Heart right ventricle (tissue), 16 donors: ENCODE measurements at regions not wholly inside any gene's neighbourhood (a gene's known extent, or its start where the extent isn't known, plus 50 kb on each side); places are given as distances from the start of the nearest gene placed in this dataset.

ENCODE experiments used
- ATAC-seq, 8 donors: fragments of 200-7000 bp; cut with Tn5 transposase; one replicate each; pipeline ENCODE4 v1.9.1; 2020; ENCODE audit warnings: mild to moderate bottlenecking in 8 of 8, moderate library complexity in 8 of 8, moderate number of reproducible peaks in 1 of 8
- DNase-seq, 2 donors: peaks; one replicate each; pipeline ENCODE4 v3.0.0-alpha.2; 2020
- H3K27ac ChIP-seq, 10 donors: fragments of 200-600 bp; sonication (generic) in 2 of 10; one replicate each; pipeline versions ENCODE4 v1.5.0 to v1.8.0; 2020 to 2022; ENCODE audit warnings: mild to moderate bottlenecking in 3 of 10
- H3K27me3 ChIP-seq, 7 donors: fragments of 200-600 bp; one replicate each; pipeline ENCODE4 v1.8.0; 2021 to 2022; ENCODE audit warnings: mild to moderate bottlenecking in 2 of 7
- H3K36me3 ChIP-seq, 9 donors: fragments of 200-600 bp; sonication (generic) in 1 of 9; one replicate each; pipeline versions ENCODE4 v1.5.0 to v1.8.0; 2020 to 2022; ENCODE audit warnings: mild to moderate bottlenecking in 2 of 9
- H3K4me1 ChIP-seq, 9 donors: fragments of 200-600 bp; sonication (generic) in 1 of 9; one replicate each; pipeline versions ENCODE4 v1.5.0 to v1.8.0; 2020 to 2022; ENCODE audit warnings: mild to moderate bottlenecking in 4 of 9
- H3K4me3 ChIP-seq, 10 donors: fragments of 200-600 bp; sonication (generic) in 2 of 10; one replicate each; pipeline versions ENCODE4 v1.5.0 to v1.8.0; 2020 to 2022; ENCODE audit warnings: mild to moderate bottlenecking in 7 of 10, moderate library complexity in 2 of 10
- H3K9me3 ChIP-seq, 11 donors: fragments of 200-600 bp in 10 of 11; sonication (generic) in 2 of 11; one replicate each; pipeline versions ENCODE4 v1.5.0 to v1.8.0; 2013 to 2022; ENCODE audit warnings: mild to moderate bottlenecking in 2 of 11, control low read depth in 1 of 11, moderate library complexity in 1 of 11
- CTCF ChIP-seq, 9 donors: fragments of 200-600 bp; sonication (generic) in 2 of 9; IDR thresholded peaks; one replicate each; pipeline versions ENCODE4 v1.5.0 to v1.8.0; 2021 to 2022; ENCODE audit warnings: antibody characterized with exemption in 9 of 9, mild to moderate bottlenecking in 5 of 9, moderate library complexity in 1 of 9
- WGBS, 2 donors: extraction: QIAGEN DNeasy Blood & Tissue Kit; methylation state at CpG; one replicate each; pipeline ENCODE4 v1.1.7; 2013; ENCODE audit warnings: inconsistent platforms in 1 of 2; 5-methylcytosine and 5-hydroxymethylcytosine counted together
- intact Hi-C, 10 donors: fragments of 100-400 bp; cut with DNase I; formaldehyde crosslinking; loops; one replicate each; pipeline versions ENCODE4 v1.11.1 to v1.14.2; 2022
- donor health status: Arrhythmogenic right ventricular cardiomyopathy.
- donor health status: ischemic (EF 13 %, LVEDD 7.1; RV severe dilation, severe dysfunction).
- donor health status: healthy with polysubstance abuse.
- donor health status: DM: no; HTN: yes; CAD: no.
- donor health status: DM: no; HTN: no; CAD: no.
- donor health status: ischemic (EF 25% LVEDD 6.9; RV normal size, moderate dysfunction).
- donor health status: ischemic (EF 25% LVEDD 5.7; RV mildly dilated, moderate dysfunction).
- donor health status: healthy.
- donor health status: DM: yes; HTN: yes; CAD: no.
- donor health status: Ischemic cardiomyopathy.
- donor health status: ischemic (EF 35%, LVEDD 5.7; RV mildly dilated, moderate dysfunction).
- donor health status: nonischemic (EF 11% LVEDD 7.7; RV severe dilation, severe dysfunction).
- donor health status: DM: yes; HTN: yes; CAD: no.
- donor health status: PGD.
- donor health status: ischemic (EF 29% LVEDD 5.4; RV normal size, mild dysfunction).
- donor health status: nonischemic (EF 23%, LVEDD 6.1; RV moderate dilation, normal function).

- Histone ChIP-seq H3K27me3 (no peaks in the 10 kb centered on the region), H3K4me1 (peaks cover 0 to 21% (median 13%) of the 10 kb centered on the region in 9 donors), H3K27ac (no peak overlapping the region), H3K36me3 (no peaks in the 10 kb centered on the region), H3K4me3 (no peak overlapping the region), H3K9me3 (no peaks in the 10 kb centered on the region)
- TF ChIP-seq CTCF (IDR thresholded peaks at IDR 0.05) = no peak
- DNase-seq = no peak
- intact Hi-C loops = no loop called here
- ATAC-seq = no peak
- 96 to 97% methylated on average over 7 of the region's 7 CpGs for WGBS, 2 donors
Observed at GRCh38 chr5:124292322-124292855, 454.1 kb downstream of the ZNF608 start.

- intact Hi-C loops = no loop called here
- Histone ChIP-seq H3K4me3 (no peak overlapping the region), H3K4me1 (peaks cover 0 to 23% (median 13%) of the 10 kb centered on the region in 9 donors), H3K27me3 (no peaks in the 10 kb centered on the region), H3K36me3 (no peaks in the 10 kb centered on the region), H3K27ac (no peak overlapping the region), H3K9me3 (no peaks in the 10 kb centered on the region)
- peak in 7 of 8 donors; percentile 7 to 56 (median 41) for ATAC-seq
- peak in 4 of 9 donors; percentile 7 to 30 (median 10) for TF ChIP-seq CTCF (IDR thresholded peaks at IDR 0.05)
- DNase-seq = peak in 1 of 2 donors; percentile 6
- 36 to 53% methylated on average over 2 of the region's 2 CpGs for WGBS, 2 donors
Observed at GRCh38 chr5:124289641-124290311, 456.7 kb downstream of the ZNF608 start.

- no peak for TF ChIP-seq CTCF (IDR thresholded peaks at IDR 0.05)
- H3K4me3 ChIP-seq = no peak overlapping the region
- peak overlapping the region in 1 of 10 donors; percentile 1 for H3K27ac ChIP-seq
- intact Hi-C loops = no loop called here
- H3K36me3 ChIP-seq = no peaks in the 10 kb centered on the region
- H3K27me3 ChIP-seq = no peaks in the 10 kb centered on the region
- WGBS, 2 donors = 16 to 20% methylated on average over 4 of the region's 4 CpGs
- no peaks in the 10 kb centered on the region for H3K9me3 ChIP-seq
- peaks cover 0 to 23% (median 13%) of the 10 kb centered on the region in 9 donors for H3K4me1 ChIP-seq
- DNase-seq (peak; percentile 42 to 62), ATAC-seq (peak; percentile 69 to 94 (median 82))
Observed at GRCh38 chr5:124289130-124289529, 457.3 kb downstream of the ZNF608 start.

- Histone ChIP-seq H3K9me3 (no peaks in the 10 kb centered on the region), H3K4me3 (no peak overlapping the region), H3K27ac (no peak overlapping the region), H3K4me1 (peaks cover 0 to 23% (median 13%) of the 10 kb centered on the region in 9 donors), H3K27me3 (no peaks in the 10 kb centered on the region), H3K36me3 (no peaks in the 10 kb centered on the region)
- 94 to 95% methylated on average over 3 of the region's 3 CpGs for WGBS, 2 donors
- no peak for TF ChIP-seq CTCF (IDR thresholded peaks at IDR 0.05)
- DNase-seq (no peak), ATAC-seq (peak in 2 of 8 donors; percentile 42 to 44)
- intact Hi-C loops = no loop called here
Observed at GRCh38 chr5:124287813-124288212, 458.6 kb downstream of the ZNF608 start.
